Fibroblast of skin of right quadriceps (primary cell): ENCODE measurements at regions not wholly inside any gene's neighbourhood (a gene's known extent, or its start where the extent isn't known, plus 50 kb on each side); places are given as distances from the start of the nearest gene placed in this dataset.

Experiments used
- DNase-seq: peaks from one replicate; pipeline ENCODE4 v3.0.0-alpha.2; 2013

GRCh38 chr2:181152226-181152625 lies 171.8 kb downstream of the UBE2E3 start:
- DNase-seq, result peak; percentile 39

DNA sequence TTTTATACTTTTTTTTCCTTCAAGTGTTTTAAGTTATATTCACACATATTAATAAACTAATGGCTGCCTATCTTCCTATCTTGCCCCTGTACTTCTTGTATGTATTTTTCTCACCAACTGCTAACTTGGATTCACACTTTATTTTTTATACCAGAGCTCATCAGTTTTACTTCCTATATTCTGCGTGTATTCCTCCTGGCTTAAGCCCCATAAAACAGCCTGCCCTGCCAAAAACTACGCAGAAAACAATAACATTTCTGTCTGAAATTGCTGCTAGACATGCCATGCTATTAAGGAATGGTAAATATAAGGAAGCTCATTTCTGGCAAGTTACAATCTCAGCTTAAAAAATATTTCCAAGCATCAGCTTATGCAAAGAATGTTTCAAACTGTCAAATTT lies 172.3 kb downstream of the UBE2E3 start:
- DNase-seq, result no peak

DNA sequence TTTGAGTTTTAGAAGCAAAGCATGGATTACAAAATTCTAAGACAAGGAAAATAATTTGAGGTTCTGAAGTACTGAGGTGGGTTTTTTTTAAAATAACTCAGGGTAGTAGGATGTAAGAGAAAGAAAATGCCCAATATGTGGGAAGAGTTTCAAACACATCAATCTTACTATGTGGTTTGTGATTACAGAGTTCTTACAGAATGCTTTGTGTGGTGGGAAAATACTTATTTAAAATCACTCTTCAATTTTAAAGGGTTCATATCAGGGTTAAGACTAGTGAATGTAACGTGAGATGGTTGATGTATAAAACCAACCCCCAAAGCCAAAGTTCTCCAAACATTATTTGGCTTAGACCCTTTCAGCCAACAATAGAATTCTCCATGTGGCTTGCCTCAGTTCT lies 173.5 kb downstream of the UBE2E3 start:
- DNase-seq, result peak; percentile 22

DNA sequence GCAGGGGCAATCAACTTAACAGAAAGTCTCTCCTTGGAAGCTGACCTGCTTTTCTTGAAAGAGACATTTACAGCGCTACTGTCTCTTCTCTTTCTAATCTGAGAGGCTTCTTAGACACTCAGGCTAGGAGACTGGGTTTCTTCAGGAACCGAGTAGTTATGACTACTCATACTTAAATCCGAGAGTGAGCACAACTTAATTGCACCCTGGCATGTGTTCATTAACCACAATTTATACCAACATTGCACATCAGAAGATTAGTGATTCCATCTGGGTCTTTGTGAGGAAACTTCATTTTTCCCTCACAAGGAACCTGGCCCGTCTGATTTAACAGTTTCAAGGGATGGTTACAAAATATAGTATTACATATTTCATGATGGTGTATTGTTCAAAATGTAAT lies 176.9 kb downstream of the UBE2E3 start:
- peak; percentile 68 for DNase-seq

DNA sequence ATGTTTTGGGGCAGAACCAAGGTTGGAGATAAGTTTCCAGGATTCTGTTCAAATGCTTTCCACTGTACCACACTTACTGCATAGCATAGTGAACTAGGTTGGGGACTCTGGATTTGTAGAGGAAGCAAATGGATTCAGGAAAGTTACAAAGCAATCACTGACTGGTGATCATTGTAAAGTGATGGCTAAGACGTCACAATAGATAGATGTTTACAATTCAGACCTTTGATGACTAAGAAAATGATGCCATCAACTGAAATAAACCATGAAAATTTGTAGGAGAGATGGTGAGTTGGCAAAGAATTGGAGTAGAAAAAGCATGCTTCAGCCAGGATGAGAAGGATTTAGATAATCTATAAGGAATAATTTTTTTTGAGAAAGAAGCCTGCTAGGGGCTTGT lies 178.0 kb downstream of the UBE2E3 start:
- no peak for DNase-seq

GRCh38 chr2:181161615-181162014 lies 181.2 kb downstream of the UBE2E3 start:
- DNase-seq, result no peak

DNA sequence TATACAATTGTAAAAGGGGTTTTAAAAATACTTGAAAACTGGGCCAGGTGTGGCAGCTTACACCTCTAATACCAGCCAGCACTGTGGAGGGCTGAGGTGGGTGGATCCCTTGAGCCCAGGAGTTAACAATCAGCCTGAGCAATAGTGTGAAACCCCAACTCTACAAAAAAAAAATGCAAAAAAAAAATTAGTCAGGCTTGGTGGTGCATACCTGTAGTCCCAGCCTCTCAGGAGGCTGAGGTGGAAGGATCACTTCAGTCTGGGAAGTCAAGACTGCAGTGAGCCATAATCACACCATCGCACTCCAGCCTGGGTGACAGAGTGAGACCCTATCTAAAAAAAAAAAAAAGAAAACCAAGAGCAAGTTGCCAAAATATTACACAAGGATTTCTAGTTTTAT lies 182.7 kb downstream of the UBE2E3 start:
- DNase-seq, result no peak

DNA sequence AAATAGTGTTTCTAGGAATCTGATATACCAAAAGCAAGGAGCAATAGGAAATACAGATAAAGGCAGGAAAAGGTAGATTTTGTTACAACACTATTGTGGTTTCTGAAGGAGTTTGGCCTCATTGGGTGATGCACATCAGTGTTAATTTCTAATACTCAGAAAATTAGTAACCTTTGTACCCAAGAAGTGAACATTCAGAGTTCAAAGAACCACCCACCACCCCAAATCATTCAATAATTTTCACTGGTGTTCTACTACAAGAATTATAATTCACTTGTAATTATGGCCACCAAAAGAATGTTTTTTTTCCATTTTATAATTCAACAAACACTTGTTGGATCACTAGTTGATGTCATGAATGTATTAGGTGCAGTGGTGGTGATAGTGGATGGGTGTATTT lies 183.3 kb downstream of the UBE2E3 start:
- no peak for DNase-seq

- DNase-seq, result no peak
Observed at GRCh38 chr2:181164699-181165098, 184.3 kb downstream of the UBE2E3 start.

GRCh38 chr2:181165199-181165868 lies 184.9 kb downstream of the UBE2E3 start:
- no peak for DNase-seq

DNA sequence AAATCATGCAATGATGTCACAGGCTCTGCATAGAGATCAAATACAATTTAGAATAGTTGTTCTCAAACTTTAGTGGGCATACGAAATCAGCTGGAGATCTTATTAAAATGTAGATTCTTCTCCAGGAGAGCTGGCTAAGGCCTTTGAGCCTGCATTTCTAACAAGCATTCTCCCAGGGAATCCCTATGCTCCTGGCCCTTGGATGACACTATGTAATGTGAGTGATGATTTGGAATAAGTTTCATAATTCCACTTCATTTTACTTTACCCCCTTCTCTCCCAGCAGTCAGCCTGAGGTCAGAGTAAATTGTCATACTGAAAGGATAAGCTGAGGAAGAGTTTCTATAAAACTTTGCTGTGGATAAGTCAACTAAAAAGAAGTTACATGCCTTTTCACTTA lies 189.1 kb downstream of the UBE2E3 start:
- DNase-seq, result peak; percentile 34

GRCh38 chr2:181170256-181170655 lies 189.9 kb downstream of the UBE2E3 start:
- DNase-seq, result no peak

- DNase-seq, result no peak
Observed at GRCh38 chr2:181172676-181173075, 192.3 kb downstream of the UBE2E3 start.

DNA sequence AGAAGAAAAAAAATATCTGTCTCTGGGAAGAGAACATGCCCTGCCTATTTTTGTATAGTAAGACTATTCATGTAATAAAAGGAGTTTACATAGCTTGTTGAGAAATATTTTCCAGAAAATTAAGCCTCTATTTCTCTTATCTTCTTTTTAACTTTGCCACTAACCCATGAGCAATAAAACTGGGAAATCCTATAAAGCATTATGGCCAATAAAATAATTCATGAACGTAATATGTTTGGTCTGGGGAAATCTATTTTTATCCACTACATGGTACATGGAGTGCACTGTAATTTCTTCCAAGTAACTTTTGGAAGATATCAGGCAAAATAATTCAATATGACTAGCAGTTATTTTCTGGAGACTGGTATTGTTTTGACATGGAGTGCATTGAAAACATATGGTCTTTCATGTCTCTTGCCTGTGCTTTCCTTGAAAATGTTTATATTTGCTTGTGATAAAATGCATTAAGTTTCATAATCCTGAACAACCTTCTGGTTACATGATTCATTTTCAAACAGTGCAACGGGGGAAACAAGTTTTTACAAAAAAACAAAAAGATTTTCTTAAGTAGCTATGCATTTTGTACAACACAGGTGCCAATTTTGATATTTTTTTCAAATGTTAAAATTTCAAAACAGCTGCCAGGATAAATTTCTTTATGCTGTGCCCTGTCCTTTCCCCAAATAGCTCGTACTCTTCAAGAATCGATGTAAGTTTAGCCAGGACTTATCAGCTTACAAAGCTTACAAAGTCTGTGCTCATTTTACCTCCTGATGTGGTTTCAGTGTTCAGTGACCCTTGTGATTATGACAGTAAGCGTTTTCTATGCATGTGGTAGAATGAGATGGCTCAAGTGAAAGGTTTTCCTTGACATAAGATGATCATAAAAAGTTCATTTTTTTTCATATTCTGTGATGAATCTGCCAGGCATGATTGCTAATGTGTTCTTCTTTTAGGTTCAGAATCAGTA lies 194.5 kb downstream of the UBE2E3 start:
- DNase-seq, result peak; percentile 27

- DNase-seq, result no peak
Observed at GRCh38 chr2:181176540-181176939, 196.1 kb downstream of the UBE2E3 start.

GRCh38 chr2:181177376-181177775 lies 197.0 kb downstream of the UBE2E3 start:
- no peak for DNase-seq

GRCh38 chr2:181178130-181178529 lies 197.7 kb downstream of the UBE2E3 start:
- no peak for DNase-seq

GRCh38 chr2:181178823-181179412 lies 198.5 kb downstream of the UBE2E3 start:
- no peak for DNase-seq

- DNase-seq, result no peak
Observed at GRCh38 chr2:181183878-181184542, 203.6 kb downstream of the UBE2E3 start.

DNA sequence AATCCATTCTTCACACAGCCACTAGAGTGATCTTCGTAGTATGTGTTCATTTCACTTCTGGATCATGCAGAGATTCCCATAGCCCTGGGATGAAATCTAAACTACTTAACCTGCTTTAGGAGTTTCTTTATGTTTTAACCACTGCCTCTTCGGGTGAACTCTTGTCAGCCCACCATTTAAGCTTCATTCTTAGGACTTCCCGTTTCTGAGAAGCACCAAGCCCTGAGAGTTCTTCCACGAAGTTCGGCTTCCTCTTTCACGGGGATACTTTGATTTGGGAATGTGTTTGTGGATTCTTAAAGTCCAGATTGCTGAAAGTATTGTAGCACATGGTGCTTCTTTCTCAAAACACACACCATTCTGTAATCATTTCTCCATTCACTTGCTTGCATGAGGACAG lies 205.0 kb downstream of the UBE2E3 start:
- no peak for DNase-seq

GRCh38 chr2:181185948-181186347 lies 205.5 kb downstream of the UBE2E3 start:
- peak; percentile 50 for DNase-seq

- no peak for DNase-seq
Observed at GRCh38 chr2:181188605-181189004, 208.2 kb downstream of the UBE2E3 start.

DNA sequence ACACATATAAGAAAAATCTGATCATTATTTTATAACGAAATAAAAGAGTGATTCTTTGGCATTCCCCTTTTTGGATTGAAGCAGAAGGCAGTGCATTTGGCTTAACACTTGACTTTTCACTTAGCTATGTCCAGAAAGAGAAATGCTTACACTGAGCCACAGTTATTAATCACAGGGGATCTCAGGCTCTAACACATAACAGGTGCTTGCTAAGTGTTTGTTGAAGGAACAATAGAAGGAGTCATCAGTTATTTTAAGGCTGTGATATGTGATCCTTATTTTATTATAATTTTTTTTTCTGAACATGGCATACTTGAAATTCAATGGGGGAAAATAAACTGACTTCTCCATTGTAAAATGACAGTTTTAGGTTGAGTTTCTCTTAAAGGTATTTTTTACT lies 209.5 kb downstream of the UBE2E3 start:
- no peak for DNase-seq
